GM23338 (cell line): ENCODE measurements at regions not wholly inside any gene's neighbourhood (a gene's known extent, or its start where the extent isn't known, plus 50 kb on each side); places are given as distances from the start of the nearest gene placed in this dataset.

Experiments
- CTCF ChIP-seq, 2 experiments: fragments of 200-600 bp in 1 of 2; sonication (generic) in 1 of 2; conservative IDR thresholded peaks; 2 replicates each; pipeline versions ENCODE4 v1.5.1 to v1.6.1; 2016 to 2017; ENCODE audit warnings: antibody characterized with exemption in 2 of 2, low read depth in 2 of 2, mild to moderate bottlenecking in 2 of 2, moderate library complexity in 1 of 2
- EZH2phosphoT487 ChIP-seq: fragments of 200-600 bp; sonication (generic); IDR thresholded peaks from one replicate; pipeline ENCODE4 v1.8.1; 2018; ENCODE audit warnings: antibody characterized with exemption; ENCODE audit not compliant: unreplicated experiment

GRCh38 chr2:180325416-180326120, 318.5 kb upstream of the CWC22 start:
- TF ChIP-seq CTCF (conservative IDR thresholded peaks at IDR 0.05; ENCODE audit: low read depth in 2 of 2) (no peak), EZH2phosphoT487 (no peak)
